GM18498 (cell line): ENCODE measurements at regions not wholly inside any gene's neighbourhood (a gene's known extent, or its start where the extent isn't known, plus 50 kb on each side); places are given as distances from the start of the nearest gene placed in this dataset.

Source experiments
- ATAC-seq: cut with Tn5 transposase; IDR thresholded peaks from one replicate; pipeline ENCODE4 v1.9.1; 2021; ENCODE audit warnings: mild to moderate bottlenecking, moderate library complexity; ENCODE audit not compliant: unreplicated experiment

DNA sequence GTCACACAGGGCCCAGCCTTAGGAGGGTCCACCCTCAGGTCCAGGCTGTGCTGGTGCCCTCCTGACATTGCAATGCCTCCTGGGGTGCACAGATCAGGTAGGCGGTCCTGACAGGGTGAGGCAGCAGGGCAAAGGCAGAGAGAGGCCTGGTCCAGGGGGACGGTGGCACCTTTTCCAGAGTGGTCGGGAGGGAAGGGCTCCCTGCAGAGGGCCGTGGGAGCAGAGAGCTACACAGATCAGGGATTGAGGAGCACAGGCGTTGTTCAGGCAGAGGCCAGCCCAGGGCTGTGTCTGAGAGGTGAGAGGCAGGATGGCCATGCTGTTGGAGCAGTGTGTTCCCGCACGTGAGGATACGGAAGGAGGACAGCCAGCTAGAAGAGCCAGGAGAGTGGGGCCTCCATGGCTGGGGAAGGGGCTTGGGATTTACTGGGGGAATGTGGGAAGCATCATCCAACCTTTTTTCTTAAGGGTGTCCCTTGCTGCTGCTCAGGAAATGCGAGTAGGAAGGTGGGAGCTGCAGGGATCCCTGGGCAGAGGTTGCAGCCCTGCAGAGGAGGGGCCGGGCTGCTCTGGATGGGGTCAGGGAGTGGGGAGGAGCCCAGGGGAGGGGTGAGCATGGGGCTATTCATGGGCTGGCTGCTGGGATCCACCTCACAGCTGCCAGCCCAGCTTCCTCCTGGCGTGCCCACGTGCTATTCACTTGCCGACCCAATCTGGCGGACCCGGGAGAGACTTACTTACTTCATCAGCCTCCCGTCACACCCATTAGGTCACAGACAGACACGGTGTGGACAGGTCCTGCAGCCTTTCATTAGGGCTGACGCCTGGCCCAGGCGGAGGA lies 1516.4 kb downstream of the TBC1D22A start:
- no peak for ATAC-seq

DNA sequence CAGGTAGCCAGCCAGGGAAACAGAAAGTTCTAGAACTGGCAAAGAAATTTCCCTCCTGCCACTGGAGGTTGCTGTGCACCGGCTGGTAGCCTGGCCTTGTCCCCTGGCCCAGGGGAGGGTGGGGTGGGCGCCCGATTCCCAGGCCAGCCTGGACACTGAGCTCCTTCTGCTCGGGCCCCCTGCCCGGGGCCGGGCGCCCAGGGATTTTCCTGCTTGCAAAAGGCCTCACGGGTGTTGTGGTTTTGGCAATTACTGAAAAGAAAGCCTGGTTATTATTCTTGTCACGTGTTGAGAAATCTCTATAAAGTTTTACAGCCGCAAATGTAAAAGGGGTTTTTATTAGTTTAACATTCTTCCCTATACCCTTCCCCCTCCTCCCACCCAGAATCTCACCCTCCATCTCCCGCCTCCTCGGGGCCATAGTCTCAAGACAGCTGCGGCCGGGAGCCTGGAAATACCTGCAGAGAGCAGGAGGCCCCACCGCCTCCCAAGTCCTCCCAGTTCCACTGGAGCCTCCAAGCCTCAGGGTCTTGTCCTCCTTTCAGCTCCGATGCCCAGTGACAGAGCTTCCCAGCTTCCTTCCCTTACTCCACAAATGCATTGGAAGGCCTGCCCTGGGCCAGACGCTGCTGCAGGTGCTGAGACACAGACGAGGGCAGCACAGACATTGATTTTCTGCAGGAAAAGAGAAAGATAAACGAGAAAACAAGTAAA lies 1515.6 kb downstream of the TBC1D22A start:
- no peak for ATAC-seq

DNA sequence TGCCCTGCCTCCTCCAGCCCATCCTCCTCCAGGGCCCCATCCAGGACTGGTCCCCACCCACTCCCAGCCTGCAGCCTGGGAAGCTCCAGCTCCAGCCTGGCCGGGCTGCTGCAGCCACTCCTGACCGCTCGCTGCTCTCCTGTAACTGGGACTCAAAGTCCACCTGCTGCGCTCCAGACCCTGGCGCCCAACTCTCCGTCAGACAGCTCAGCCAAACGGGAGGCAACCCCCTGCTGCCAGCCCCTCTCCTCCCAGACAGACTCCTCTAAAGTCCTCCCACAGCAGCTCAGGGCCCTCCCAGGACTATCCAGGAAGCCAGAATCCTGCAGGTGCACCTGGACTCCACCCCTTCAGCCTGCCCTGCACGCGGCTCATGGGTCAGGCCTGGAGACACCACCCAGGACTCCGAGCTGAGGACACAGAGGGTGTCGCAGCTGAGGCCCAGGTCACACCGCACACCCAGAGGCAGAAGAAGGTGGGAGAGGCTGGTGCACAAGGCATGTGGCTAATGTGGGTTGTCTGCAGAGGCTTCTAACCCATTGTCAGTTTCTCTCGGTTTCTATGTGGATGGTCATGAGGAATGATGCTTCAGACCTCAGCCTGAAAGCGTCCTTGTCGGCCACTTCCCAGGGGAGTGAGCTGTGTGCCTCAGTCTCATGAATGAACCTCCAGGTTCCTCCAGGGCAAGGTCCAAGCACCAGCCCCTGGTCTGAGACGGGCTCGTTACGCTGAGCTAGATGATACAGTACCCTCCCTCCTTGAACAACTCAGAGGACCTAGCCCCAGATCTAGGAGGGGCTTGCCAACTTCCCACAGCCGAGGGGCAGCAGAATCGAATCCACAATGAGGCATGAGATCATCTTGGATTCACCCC lies 1514.8 kb downstream of the TBC1D22A start:
- ATAC-seq, result no peak

DNA sequence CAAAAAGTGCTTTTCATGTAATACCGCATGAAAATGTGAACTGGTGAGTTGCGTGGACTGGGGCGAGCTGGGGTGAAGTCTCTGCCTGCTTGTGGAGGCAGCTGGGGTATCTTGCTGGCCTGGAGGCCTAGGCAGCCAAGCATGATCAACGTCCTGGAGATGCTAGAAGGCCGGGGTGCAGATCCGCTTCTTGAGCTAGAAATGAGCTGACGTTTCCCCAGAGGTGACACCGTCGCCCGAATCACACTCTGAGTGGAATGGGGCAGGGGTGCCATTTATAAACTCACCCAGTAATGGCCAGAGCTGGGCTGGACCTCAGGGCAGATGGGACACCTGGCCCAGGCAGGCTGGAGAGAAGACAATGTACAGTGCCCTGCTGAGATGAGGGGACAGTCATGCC lies 1513.0 kb downstream of the TBC1D22A start:
- no peak for ATAC-seq

DNA sequence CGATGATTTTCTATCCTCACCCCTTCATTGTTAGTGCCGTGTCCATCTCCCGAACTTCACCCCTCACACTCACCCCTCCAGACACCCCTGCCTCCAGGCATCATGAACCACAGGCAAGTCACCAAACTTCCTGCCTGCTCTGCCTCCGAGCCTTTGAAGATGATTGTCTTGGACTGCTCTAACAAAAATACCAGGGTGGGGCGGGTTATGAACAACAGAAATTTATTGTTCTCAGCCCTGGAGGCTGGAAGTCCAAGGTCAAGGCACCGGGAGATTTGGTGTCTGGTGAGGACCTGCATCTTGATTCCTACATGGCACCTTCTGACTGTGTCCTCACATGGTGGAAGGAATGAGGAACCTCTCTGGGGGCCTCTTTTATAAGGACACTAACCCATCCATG lies 1508.3 kb downstream of the TBC1D22A start:
- ATAC-seq, result no peak

DNA sequence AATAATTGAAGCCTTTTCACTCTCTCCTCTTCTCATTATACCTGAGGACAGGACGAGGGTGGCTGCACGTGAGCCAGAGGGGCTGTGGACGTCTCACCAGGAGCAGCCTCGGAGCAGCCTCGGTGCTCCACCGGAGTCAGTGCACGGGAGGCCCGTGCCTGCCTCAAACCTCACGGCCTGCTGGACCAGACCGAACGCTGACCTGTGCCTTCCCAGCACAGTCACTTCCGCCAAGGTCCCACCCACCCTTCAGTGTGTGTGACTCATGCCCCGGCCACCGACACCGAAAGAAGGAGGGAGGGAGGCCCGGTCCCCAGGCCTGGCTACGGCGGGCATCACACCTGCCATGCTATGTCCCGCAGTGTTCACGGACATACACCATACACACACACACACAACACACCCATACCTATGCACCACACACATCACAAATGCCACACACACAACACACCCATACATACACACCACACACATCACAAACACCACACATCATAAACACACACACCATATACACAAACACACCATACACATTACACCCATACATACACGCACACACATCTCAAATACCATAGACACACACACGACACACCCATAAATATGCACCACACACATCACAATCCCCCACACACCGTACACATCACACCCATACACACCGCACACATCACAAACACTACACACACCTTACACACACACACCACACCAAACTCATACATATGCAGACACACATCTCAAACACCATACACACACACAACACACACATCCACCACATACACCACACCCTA lies 1506.5 kb downstream of the TBC1D22A start:
- no peak for ATAC-seq

DNA sequence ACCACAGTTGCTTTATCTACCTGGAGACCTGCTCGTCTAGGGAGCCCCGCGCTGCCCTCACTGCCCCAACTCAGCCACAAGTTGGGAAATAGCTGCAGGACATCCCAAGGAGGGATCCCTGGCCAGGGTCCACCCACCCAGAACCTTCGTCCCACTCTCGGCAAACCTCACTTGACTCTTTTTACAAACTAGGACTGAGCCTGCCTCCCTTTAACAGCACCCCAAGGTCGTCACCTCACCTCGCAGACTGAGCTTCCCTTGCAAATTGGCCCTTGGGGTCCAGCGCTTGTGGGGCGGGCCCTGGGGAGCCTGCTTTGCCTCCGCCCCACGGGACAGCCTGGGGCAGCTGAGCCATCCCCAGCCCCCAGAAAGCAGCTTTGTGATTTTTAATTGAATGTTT lies 1505.8 kb downstream of the TBC1D22A start:
- ATAC-seq, result no peak

DNA sequence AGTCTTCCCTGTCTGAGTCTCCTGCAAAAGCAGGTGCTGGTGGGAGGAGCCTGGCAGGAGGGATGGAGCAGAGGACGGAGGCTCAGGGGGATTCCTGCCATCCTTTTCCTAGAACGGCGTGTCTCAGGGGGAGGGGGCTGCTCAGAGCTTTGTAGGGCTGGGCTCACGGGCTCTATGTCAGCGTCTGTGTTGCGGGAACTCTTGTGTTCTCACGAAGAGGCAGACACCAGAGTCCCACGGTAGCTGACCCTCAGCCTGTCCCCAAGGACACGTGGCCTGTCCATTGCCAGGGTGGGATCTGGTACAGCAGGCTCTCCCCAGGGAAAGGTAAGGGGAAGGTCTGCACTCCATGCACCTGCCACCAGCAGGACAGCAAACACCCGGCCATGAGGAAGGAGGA lies 1505.2 kb downstream of the TBC1D22A start:
- ATAC-seq, result no peak

DNA sequence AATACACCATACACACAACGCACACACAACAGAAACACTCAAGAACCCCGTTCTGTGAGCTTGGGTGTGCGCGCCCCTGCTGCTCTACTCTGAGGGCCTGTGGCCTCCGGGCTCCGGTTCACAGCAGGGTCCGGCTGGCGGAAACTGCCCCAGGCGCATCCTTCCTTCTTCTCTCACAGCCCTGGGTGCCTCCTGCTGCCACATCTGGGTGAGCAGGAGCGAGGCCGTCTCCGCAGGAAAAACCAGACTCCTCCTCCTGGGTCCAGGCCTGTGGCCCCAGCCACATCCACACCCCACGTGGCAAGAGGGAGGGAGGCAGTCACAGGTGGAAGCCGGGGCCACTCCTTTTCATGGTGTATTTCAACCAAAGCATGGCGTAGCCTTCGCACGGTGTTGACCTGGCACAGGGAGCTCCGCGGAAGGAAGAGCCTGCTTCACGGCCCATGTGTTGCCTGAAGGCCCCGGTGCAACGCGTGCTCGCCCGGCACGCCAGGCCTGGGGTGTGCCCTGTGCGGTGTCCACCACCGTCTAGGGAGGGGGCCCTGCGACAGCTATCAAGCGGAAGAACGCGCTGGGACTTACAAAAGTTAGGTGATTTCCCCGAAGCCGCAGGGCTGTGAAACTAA lies 1502.7 kb downstream of the TBC1D22A start:
- ATAC-seq, result no peak

DNA sequence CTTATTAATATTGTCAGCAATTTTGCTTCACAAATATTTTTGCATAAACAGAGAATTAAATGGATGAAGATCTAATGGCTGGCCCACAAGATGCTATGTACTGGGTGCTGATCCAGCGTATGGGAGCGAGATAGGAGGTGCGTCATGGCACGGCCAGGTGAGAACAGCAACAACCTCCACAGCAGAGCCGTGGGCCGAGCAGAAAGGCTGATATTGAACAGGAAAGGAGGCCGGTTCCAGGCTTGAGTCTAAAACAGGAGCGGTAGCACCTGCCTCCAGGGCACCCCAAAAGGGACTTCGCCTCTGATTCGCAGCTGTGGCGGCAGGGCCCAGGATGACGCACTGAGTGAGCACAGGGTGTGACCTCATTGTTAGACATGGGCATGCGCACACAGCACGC lies 1502.1 kb downstream of the TBC1D22A start:
- no peak for ATAC-seq

DNA sequence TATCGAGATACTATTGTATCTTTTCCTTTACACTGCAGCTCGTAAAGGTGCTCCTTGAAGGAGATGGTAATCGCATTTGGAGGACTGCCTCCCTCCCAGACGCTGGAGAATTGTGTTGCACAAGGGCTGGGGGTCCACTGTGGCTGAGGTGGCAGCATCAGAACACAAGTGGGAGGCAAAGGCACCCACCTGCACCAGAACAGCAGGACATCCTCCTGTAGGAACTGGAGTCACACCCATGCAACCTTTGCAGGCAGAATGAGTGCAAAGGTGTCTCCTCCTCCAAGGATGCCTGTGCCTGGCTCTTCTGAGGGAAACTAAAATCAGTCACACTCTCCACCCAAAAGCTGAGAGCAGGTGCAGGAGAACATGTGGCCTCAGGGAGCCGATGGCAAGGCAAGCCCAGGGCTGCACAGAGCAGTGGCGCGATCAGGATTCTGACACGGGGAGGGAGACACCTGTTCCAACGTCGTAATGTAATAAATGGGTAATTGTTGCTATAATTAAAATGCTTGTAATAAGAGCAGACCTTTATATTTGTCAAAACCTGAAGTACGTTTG lies 1501.4 kb downstream of the TBC1D22A start:
- ATAC-seq, result no peak

DNA sequence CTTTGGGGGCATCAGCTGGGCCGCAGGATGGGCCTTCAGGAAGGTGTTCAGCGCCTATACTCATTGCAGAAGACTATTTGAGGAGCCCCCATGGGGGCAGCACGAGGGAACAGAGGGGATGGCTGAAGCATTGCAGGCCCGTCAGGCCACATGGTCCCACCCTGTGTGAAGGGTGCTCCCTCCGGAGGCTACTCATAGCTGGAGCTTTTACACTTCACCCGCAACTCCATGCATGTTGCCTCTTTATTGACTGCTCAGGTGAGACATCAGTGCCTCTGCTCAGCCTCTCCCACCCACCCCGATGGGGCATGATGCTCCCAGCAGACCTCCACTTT lies 1500.9 kb downstream of the TBC1D22A start:
- no peak for ATAC-seq

DNA sequence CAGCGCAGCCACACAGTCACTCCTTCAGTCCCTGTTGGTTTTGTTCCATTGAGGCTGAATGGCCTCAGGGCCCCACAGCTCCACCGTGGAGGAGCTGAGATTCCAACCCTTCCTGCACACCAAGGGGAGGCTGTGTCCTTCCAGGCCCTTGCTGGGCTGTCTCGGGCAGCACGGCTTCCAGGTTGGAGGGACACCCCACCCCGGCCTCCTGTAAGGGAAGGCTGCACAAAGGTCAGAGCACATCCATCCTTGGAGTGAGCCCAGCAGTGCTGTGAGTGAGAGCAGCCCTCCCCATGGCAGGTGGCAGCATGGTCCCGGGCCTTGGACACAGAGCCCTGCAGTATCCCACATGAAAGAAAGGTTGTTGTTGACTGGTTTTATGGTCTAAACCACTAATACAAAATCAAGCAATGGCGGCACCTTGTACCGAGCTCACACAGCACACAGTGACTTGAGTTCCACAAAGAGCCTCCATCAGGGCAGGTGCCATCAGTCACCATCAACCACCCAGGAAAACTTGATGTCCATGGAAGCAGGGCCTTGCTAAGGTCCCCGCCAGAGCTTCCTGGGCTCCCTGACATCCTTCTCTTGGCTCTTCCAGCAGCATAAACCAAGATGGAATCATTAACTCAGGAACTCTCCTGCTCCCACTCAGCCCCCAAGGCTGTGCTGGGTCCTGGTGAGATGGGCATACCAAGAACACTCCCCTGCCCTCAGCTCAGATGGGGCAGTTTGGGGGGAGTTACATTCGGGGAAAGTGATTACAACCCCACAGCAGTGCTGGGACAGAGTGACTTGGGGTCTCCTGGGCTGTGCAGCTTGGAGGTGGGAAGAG lies 1500.4 kb downstream of the TBC1D22A start:
- no peak for ATAC-seq

DNA sequence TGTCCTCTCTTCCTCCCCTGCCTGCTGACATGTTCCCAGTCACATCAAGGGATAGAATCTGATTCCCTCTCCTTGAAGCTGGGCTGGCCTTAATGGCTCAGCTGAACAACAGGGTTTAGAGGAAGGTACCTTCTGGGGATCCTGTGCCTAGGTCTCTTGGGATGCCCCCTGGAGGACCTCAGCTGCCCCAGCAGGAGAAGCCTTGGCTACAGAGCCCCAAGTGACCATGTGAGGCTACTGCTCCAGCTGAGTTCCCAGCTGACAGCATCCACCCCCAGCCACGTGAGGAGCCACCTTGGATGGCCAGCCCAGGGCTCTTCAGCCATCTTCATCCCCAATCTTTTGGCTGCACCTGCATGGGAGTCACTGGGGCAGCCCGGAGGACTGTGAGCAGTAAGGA lies 1499.3 kb downstream of the TBC1D22A start:
- no peak for ATAC-seq

DNA sequence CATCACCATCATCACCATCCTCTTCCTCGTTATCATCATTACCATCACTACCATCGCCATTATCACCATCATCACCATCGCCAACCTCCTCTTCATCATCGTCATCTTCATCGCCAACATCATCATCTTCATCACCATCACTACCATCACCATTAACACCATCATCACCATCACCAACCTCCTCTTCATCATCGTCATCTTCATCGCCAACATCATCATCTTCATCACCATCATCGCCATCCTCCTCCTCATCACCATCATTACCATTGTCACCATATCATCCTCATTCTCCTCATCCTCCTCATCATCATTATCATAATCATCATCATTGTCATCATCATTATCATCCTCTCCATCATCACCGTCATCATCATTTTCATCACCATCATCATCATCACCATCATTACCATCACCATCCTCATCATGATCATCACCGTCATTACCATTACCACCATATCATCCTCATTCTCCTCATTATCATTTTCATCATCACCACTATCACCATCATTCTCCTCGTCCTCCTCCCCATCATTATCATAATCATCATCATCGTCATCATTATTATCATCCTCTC lies 1498.7 kb downstream of the TBC1D22A start:
- no peak for ATAC-seq

DNA sequence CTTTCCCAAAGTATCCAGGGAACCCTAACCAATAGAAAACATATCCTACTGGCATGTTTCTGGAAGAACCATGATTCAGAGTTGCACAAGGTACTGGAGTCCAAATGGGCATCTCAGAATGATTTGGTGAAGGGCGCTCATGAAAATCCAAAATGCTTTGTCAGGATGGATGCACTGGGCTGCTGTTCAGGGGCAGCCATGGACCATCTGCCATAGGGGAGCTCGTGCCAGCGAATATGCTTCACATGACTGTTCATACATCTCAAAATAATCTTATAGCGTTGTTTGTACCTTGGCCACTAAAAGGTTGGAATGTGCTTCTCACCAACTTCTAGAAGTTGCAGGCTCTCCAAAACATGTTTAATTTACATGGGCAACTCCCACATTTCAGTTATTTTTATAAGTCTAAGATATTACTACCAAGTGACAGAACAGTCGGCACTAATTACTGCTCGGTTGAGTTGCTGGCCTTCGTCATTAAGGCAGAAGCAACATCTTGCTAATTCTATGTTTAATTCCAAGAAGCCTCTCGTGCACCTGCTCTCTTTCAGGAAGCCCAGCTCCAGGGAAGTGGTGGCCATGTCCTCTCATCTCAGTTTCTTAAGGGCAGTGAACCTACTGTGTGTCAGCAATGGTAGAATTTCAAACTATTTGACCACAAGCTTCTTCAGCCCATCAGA lies 1497.7 kb downstream of the TBC1D22A start:
- no peak for ATAC-seq

DNA sequence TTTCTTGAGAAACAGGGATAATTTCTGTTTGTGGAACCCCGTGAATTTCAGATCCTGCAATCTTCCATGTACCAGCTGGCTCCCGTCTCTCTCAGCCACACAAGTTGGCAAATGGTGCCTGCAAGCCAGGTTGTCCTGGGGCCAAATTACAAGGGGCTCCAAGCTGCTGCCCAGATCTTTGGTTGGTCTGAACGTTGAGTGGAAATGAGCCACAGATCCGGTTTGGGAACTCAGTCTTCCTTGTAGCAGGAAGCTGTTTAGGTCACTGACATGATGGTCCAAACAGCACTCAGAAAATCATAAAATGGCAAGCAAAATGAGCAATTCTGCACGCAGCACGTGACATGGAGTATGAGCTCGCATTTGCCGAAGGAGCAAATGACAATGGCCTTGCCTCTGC lies 1496.4 kb downstream of the TBC1D22A start:
- no peak for ATAC-seq

DNA sequence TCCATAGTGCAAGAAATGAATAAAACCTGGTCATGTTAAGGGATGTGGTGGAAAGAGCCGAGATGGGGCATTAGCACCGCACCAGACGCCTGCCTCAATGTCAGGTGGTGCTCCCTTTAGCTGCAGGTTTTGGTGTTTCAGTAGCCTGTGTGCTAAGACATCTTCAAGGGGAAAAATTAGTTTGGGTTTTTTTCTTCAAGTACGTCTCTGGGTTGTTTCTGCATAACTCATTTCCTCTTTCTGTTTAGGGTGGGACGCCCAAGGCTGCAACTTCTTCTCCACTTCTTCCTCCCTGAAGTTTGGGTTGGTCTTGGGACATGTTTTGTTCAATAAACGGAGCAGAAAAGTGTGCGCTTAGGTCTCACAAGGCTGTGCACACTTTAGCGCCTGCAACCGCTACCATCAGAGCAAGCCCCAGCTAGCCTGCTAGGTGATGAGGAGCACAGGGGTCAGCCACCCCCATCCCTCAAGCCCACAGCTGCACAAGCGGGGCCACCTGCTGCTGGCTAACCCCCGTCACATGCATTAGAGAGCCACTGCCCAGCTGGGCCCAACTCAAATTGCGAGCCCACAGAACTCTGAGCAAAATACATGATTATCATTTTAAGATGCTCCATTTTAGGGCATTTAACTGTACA lies 1495.7 kb downstream of the TBC1D22A start:
- ATAC-seq, result no peak
